ENCODE measurements at regions not wholly inside any gene's neighbourhood (a gene's known extent, or its start where the extent isn't known, plus 50 kb on each side); places are given as distances from the start of the nearest gene placed in this dataset.
"Not testable (repeated sequence)": the region's sequence is repeated elsewhere in the genome, so short reads cannot be mapped to it uniquely, and the experiment has no call there.

DNA sequence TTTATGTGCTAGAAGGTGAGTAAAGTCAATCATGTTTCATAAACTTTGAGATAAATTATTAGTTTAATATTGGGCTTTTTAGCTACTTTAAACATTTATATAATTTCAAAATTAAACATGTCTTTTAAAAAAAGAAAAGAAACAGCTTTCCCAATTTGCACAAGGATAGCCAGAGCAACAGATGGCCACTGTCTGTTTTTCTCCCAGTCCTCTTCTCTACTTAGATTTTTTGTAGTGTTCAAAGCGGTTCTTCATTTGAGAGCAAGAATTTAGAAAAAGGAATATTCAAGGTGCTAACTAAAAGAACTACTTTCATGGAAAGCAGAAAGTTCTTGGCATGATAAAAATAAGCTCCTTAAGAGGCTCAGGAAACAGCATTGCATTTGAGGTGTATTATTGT, 128.3 kb upstream of the MIR17HG start:
- DNase-seq (no peak), ATAC-seq (no peak)

DNA sequence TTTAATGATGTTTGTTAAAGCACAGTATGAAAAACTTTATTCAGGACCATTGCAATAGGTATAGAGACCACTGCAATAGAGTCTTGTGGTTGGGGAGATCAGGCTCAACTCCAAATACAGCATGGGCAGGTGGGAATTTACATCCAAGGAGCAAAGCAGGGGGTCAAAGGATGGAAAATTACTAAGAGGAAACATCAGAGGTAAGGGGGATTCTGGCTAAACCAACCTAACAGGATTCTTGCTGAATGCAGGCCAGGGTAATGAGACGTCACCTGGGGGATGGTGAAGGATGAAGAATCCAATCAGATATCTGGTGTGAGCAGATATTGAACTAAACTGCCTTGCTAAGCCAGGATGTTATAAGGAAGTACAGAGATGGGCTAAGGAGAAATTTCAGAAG, 126.6 kb upstream of the MIR17HG start:
- ATAC-seq (no peak), DNase-seq (no peak)

DNA sequence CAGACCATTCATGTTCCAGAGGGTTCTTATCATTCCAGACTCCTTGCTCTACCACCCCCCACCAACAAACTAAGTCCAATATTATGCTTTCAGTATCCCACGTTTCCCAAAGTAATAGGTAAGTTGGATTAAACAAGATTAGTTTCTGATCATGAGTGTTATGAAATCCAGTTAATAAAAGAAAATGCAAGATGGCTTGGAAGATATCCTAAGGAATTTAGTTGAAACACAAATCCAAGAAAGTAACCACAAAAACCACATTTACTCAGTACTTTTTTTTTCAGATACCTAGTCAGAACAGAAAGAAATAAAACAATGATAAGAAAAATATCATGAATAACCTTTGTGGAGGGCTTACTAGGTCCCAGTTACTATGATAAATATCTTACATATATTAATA, 119.4 kb upstream of the MIR17HG start:
- ATAC-seq = no peak
- no peak for DNase-seq

DNA sequence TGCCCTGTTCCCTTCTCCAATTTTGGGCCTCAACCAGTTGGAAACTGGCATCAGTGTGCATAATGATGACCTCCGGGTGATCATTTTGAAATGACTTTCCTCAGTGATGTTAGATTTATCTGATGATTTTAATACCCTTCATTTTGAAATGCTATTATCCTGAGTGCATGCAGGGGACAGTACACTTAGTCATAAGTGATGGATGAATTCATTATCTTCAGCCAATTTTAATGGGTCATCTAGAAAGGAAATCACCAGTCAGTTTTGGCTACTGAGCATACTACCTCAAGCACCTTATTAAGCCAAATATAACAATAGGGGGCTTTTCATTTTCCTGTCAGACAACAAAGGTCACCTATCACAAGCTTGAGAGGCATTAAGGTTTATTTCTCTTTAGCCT, 118.5 kb upstream of the MIR17HG start:
- DNase-seq = no peak
- no peak for ATAC-seq

DNA sequence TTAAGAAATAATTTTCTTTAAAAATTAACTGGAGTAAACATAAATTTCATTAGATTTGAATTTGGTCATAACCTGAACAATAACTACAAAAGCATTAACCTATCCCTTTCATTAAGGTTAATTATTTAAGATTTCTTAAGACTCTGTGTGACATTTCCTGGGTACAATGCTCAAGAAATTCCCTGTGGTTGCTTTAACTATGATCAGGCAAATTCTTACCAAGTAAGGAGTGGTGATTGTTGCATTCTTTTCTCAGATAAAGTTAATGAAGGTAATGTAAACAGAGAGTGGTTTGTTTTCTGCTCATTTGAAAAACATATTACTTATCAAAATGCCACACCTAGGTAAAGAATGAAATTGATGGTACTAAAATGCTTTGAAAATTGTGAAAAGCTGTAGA, 114.8 kb upstream of the MIR17HG start:
- DNase-seq (no peak), ATAC-seq (no peak)

DNA sequence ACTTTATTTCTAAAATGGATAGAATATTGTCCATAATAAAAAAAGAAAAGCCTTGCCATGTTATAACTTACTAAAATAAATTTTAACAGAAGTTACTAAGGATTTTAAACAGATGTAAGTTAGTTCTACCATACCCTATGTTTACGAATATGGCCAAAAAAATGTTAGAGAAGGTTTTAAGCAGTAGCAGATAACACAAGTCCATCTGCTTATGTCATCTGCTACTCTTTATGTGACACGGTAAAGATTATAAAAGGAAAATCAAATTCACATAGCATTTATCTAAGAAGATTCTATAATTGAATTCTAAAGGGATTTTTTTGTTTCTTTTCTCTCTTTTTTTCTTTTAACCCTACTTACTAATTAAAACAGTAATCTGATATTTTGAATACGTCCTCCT, 114.2 kb upstream of the MIR17HG start:
- no peak for ATAC-seq
- no peak for DNase-seq

DNA sequence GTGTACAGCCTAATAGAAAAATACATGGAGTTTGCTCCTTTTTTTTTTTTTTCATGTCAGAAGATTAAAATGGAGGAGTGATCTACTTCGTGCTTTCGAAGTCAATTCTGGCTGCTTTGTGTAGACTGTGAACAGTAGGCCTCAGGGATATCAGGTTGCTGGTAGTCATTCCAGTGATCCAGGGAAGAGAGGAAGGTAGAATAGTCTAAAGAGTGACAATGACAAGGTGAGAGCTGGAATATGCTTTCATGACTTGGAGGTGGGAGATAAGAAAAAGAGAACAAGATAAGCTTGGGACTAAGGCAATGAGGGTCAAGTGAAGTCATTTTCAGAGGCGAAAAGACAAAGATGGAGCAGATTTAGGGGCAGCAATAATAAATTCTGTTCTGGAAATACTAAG, 111.3 kb upstream of the MIR17HG start:
- no peak for DNase-seq
- no peak for ATAC-seq

DNA sequence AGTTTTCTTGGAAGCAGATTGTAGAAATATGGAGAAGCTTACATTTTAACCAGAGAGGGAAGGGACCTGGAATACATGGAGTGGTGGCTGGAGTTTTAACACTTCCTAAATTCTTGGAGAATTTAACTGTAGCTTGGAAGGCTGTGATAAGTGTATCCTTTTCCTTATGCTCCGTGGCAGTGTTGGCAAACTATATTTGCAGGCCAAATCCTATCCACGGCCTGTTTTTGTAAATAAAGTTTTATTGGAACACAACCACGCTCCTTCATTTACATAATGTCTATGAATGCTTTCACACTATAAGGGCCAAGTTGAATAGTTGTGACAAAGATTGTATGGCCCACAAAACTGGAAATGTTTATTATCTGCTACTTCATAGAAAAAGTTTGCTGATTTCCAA, 110.6 kb upstream of the MIR17HG start:
- DNase-seq = no peak
- ATAC-seq = no peak

DNA sequence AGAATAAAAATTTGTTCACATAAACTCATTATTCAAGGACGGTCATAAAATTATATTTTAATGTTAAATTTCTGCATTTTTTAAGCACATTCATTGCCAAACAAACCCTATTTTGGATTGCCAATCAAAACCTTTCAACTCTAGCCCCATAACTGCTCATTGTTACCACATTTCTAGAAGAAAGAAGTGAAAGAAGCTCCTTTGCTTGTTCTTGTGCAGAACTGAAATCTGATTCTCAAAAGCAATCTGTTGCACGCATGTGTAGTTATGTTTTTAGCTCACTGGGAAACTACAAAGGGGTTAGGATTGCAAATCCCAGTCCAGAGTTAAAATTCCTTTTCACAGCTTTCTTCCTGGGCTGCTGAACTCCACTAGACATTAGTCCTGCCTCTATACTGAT, 109.5 kb upstream of the MIR17HG start:
- DNase-seq (no peak), ATAC-seq (no peak)

DNA sequence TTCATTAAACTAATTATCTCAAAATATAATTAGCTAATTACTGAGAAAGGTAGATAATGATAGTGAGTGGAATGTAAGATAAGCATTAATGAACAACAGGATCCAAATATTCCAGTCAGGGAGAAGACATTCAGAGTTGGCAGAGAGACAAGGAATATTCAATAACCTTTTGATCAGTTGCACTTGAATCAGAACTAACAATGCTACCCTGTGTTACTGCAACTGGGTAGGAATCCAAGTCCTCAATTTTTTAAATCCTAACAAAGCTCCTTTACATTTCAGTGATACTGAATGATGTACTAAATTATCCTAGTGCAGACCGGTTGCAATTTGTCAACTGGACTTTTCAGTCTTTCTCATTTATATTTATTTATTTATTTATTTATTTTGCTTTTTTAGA, 107.1 kb upstream of the MIR17HG start:
- no peak for ATAC-seq
- no peak for DNase-seq

DNA sequence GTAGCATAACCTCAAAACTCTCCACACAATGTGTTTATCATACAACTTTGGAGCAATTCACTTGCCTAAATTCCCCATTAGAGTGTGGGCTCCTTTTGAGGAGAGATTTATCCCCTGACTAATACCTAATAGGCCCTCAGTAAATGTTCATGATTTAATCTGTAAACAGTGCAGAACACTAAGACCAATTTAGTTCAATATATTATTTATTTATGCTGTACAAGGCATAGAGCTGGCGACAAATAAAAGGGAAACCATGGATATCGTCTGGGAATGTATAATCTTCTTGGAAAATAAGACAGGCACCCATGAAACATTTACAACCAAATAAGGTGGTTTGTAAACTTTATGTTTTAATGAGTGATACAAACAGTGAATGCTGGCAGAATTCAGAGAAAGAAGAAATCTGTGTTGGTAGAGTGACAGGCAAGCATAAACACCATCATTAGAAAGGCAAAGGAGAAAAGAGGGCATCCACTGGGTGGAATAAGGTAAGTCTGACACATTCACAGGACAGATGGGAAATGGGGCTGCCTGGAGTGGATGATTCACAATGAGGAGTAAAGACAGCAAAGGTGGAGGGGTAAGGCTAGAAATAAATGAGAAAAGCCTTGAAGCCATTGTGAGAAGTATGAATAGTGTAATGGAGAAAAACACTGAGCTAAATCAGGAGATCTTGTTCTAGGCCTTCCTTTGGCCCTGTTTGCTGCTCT, 106.1 kb upstream of the MIR17HG start:
- DNase-seq (no peak), ATAC-seq (no peak)

DNA sequence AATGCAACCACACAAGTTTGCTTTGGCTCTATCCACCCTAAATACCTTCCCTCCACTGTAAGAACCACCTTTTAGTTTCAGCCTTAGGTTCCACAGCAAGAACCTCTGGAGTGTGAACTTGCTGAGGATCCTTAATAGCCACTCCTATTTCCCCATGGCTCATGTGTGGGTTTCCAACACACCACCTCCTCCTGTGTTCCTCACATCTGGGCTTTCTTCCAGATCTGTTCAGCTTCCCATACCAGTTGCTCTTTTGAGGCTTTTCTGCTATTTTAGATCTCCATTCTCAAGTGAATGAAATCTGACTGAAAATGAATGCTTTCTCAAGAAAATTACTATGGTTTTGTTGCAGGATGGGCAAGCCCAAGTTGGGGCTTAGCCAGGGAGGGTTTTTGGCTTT, 104.8 kb upstream of the MIR17HG start:
- ATAC-seq (no peak), DNase-seq (no peak)

DNA sequence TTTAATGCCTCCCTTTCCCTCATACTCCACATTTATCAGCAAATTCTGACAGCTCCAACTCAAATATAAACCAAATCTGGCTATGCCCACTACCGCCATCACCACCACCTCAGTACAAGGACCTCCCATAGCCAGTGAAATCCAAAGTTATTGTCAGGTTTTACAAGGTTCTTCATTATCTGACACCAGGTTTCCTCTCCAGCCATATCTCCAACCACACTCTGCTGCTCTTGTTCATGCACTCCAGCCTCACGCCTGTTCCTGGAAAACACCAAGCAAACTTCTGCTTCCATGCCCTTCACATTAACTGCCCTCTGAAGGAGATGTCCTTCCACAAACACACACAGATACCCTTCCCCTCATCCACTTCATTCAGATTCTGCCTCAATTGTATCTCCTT, 102.2 kb upstream of the MIR17HG start:
- ATAC-seq (no peak), DNase-seq (no peak)

DNA sequence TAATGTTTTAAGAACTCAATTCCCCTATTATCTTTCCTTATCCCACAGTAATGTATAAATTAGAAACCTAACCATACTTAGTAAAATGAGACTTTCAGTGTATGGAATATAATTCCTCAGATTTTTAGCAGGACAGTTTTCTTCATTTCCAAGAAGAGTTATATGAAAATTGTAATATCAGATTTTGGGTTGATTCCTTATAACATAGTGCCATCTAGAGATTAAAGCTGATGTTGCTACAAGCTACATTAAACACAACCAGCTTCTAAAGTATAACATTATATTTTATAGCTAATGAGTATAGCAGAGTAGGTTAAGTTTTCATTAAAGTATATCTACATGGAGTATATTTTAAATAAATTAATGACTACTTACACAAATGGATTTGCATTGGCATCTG, 99.7 kb upstream of the MIR17HG start:
- DNase-seq (no peak), ATAC-seq (no peak)

DNA sequence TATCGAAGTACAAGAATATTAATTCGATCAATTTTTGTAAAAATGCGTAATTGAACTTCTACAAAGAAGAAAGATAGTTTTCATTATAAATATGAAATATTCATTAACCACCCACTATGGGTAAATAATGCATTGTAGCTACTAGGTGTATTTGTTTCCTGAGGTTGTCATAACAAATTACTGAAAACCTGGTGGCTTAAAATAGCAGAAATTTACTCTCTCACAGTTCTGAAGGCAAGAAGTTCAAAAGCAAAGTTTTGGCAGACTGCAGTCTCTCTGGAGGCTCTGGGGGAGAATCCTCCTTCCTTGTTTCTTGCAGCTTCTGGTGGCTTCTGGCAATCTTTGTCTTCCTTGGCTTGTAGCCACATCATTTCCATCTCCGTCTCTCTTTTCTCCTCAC, 99.2 kb upstream of the MIR17HG start:
- no peak for DNase-seq
- no peak for ATAC-seq

DNA sequence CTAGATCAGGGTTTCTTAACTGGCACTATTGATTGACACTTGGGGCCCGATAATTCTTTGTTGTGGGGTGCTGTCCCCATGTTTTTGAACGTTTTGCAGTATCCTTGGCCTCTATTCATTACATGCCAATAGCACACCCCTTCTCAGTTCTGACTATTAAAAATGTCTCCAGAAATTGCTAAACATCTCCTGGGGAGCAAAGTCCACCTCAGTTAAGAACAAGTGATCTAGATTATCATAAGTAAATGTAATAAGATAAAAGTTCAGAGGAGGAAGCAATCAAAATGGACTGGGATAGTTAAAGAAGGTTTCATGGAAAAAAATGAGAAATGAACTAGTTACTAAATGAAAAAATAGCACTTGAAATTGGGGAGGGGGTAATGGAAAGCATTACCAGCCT, 98.1 kb upstream of the MIR17HG start:
- ATAC-seq (no peak), DNase-seq (no peak)

DNA sequence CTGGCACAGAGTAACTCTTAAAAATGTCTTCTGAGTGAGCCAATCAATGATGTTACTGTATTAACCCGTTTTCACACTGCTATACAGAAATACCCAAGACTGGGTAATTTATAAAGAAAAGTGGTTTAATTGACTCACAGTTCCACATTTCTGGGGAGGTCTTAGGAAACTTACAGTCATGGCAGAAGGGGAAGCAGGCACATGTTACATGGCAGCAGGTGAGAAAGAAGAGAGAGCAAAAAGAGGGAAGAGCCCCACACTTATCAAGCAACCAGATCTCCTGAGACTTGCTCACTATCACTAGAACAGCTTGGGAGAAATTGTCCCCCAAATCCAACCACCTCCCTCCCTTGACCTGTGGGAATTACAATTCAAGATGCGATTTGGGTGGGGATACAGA, 97.6 kb upstream of the MIR17HG start:
- ATAC-seq (no peak), DNase-seq (no peak)

DNA sequence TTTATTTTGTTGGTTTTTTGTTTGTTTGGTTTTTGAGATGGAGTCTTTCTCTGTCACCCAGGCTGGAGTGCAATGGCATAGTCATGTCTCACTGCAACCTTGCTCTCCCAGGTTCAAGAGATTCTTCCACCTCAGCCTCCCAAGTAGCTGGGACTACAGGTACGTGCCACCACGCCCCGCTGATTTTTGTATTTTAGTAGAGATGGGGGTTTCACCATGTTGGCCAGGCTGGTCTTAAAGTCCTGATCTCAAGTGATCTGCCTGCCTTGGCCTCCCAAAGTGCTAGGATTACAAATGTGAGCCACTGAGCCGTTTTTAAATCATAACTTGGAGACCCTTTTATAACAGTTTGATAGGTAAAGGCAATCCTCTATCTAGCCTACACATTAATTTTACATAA, 95.9 kb upstream of the MIR17HG start:
- DNase-seq = not testable (repeated sequence)

DNA sequence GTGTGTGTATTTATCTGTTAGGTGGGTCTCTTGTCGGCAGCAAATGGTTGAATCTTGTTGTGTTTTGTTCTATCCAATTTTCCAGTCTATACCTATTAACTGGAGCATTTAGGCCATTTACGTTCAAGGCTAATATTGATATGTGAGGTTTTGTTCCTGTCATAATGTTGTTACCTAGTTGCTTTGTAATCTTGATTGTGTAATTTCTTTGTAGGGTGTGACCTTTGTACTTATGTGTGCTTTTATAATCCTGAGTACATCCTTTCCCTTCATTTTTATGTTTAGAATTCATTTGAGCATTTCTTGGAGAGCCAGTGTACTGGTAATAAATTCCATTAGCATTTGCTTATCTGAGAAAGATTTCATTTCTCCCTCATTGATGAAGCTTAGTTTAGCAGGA, 83.0 kb upstream of the MIR17HG start:
- DNase-seq = no peak
- no peak for ATAC-seq

More for the DNA sequence above, 95.9 kb upstream of the MIR17HG start:
- not testable (repeated sequence) for ATAC-seq

DNA sequence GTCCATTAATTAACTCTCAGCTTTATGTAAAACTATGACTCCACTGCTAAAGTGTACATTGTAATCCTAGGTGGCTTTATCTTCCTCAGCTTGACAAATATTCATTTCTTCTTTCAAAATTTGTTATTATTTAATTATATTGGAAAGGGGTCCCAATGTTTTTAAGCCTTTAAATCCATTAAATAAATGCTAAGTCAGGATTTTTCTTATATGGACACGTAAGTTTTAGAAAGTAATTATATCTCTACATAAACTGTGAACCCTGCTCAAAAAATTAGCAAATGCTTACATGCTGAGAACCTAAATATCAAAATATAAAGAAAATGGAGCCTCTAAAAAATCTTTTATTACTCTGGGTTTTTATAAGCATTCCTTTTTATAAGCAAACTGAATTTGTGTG, 78.2 kb upstream of the MIR17HG start:
- DNase-seq = no peak
- ATAC-seq = no peak

DNA sequence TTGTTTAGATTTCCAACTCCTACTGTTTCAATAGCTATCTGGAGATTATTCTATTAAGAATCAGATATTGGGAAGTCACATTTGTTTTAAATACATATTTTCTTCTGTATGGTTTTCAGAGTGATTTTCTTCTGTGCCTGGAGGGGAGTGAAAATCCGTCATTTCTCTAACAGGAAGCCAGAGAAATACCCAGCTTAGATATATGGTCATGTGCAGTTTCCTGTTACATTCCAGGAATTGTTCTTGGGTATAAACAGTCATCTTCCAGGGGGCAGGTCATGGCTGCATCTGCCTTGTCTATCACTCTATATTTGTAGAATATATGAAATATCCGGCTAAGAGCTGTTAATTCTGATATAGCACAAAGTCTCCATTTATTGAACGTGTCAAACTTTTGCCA, 77.5 kb upstream of the MIR17HG start:
- ATAC-seq = no peak
- DNase-seq = no peak

DNA sequence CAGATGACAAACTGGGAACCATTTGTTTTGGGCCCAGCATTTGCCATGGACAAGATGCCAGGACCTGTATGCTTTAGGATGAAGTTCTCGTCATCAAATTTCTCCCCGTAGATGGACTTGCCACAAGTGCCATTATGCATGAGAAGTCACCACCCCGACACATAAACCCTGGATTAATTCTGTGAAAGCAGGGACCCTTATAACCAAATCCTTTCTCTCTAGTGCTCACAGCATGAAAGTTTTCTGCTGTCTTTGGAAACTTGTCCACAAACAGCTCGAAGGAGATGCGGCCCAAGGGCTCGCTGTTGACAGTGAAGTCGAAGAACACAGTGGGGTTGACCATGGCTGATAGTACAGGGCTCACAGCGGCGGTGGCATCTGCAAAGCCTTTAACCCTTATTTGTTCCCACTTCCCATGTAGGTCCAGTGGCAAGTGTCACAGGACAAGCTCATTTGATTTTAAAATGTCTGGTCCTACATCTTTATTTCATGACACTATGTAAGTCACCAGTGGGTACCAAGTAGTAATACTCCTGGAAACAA, 75.2 kb upstream of the MIR17HG start:
- DNase-seq (no peak), ATAC-seq (no peak)

DNA sequence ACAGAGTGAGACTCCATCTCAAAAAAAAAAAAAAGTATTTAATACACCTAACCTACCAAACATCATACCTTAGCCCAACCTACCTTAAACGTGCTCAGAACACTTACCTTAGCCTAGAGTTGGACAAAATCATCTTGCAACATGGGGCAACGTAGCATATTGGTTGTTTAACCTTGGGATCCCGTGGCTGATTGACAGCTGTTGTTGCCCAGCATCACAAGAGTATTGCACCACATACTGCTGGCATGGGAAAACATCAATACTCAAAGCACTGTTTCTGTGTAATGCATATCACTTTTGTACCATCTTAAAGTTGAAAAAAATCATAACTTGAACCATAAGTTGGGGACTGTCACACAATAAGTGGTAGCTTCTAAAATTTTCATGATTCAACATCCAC, 73.8 kb upstream of the MIR17HG start:
- ATAC-seq (no peak), DNase-seq (no peak)

DNA sequence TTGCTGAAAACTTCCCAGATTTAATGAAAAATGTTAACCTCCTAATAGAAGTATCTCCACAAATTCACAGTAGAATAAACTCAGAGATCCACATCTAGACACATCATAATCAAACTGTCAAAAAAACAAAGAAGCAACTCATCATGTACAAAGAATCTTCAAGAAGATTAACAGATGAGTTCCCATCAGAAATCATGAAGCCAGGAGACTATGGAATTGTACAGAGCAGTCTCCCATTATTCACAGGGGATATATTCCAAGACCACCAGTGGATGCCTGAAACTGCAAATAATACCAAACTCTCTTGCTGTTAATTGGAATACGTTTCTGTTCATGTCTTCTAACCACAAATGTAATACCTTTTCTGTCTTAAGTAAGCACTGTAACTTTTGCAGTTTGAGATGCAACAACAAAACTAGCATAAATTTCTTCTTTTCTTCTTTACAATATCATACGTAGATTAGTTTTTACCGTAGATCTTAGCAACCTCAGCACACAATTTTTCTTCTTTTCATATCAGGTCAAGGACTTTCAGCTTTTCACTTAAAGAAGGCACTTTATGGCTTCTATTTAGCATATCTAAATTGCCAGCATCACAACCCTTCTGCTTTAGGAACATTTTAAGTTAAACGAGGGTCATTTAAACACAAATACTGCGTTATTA, 70.3 kb upstream of the MIR17HG start:
- DNase-seq = no peak
- ATAC-seq = no peak

All from stimulated activated naive CD8-positive, alpha-beta T cell treated with anti-CD3 and anti-CD28 coated beads, Interleukin-15, Interleukin-2, amounts not matched to agents 100 U/mL and 50 U/mL, for 24 hours (primary cell).